ENCODE measurements at regions not wholly inside any gene's neighbourhood (a gene's known extent, or its start where the extent isn't known, plus 50 kb on each side); places are given as distances from the start of the nearest gene placed in this dataset.

DNA sequence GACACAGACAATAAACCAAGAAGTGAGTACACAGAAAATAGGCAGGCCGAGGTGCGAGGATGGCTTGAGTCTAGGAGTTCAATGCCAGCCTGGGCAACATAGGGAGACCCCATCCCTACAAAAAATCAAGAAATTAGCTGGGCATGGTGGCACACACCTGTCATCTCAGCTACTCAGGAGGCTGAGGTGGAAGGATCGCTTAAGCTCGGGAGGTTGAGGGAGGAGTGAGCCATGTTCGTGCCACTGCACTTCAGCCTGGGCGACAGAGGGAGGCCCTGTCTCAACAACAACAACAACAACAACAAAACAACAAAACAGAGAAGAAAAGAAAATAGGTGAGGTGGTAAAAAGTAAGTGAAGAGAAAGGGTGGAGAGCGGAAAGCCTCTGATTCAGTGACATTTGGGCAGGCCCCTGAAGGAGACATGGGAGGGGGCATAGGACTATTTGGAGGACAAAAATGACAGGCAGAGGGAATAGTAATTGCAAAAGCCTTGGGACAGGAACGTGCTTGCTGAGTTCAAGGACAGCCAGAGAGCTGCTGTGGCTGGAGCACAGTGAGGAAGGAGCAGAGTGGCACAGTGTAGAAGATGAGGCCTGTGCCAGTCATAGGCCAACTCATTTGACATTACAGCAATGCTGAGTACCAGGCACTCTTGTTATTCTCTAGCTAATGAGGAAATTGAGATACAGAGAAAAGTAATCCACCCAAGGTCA lies 160.6 kb downstream of the VEGFA start:
- TF ChIP-seq CTCF (IDR thresholded peaks at IDR 0.05) (no peak), EZH2 (IDR thresholded peaks at IDR 0.05; ENCODE audit: borderline replicate concordance, insufficient read depth, low read depth, low read length, poor library complexity, severe bottlenecking) (no peak)

All from B cell (primary cell).